HuH-7.5 (cell line): ENCODE measurements at regions not wholly inside any gene's neighbourhood (a gene's known extent, or its start where the extent isn't known, plus 50 kb on each side); places are given as distances from the start of the nearest gene placed in this dataset.

ENCODE experiments used
- DNase-seq: peaks from one replicate; pipeline ENCODE4 v3.0.0; 2011; ENCODE audit warnings: low spot score

GRCh38 chr18:43648002-43648401, 370.7 kb upstream of the SYT4 start:
- DNase-seq, result no peak

- DNase-seq, result no peak
Measured at GRCh38 chr18:43649649-43650357, 372.5 kb upstream of the SYT4 start.

DNA sequence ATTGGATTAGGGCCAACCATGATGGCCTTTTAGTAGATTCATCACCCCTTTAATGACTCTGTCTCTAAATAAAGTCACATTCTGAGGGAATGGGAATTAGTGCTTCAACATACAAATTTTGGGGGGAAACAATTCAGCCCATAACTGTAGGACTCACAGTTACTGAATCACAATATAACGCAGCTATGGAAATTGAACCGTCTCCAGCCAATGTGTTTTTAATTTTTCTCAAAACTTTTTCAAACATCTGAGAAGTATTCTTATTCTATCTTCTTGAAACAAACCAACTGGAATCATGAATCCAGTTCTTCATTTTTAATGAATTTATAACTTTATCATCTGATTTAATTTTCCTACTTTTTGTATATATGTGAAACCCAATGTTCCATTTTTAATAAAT, 373.1 kb upstream of the SYT4 start:
- DNase-seq, result no peak

- no peak for DNase-seq
Measured at GRCh38 chr18:43651057-43651456, 373.8 kb upstream of the SYT4 start.

GRCh38 chr18:43656547-43656946, 379.3 kb upstream of the SYT4 start:
- DNase-seq, result no peak

GRCh38 chr18:43661570-43661969, 384.3 kb upstream of the SYT4 start:
- no peak for DNase-seq

DNA sequence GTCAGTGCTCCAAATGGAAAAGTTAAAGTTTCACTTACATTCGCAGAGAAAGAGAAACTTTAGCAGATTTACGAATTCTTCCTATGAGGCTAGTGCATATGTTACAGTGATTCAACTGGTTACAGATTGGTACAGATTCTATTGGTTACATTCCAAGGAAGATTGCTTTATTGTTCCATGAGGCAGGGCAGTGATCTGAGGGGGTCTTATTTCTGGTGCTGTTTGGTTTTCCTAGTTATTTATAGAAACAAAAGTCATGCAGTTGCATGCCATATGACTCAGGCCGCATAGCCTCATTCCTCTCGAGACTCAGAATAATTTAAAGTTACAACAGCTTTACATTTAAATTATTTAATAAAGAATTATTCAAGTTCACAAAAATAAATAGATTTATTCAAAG, 385.4 kb upstream of the SYT4 start:
- no peak for DNase-seq

- no peak for DNase-seq
Measured at GRCh38 chr18:43663159-43663558, 385.9 kb upstream of the SYT4 start.

DNA sequence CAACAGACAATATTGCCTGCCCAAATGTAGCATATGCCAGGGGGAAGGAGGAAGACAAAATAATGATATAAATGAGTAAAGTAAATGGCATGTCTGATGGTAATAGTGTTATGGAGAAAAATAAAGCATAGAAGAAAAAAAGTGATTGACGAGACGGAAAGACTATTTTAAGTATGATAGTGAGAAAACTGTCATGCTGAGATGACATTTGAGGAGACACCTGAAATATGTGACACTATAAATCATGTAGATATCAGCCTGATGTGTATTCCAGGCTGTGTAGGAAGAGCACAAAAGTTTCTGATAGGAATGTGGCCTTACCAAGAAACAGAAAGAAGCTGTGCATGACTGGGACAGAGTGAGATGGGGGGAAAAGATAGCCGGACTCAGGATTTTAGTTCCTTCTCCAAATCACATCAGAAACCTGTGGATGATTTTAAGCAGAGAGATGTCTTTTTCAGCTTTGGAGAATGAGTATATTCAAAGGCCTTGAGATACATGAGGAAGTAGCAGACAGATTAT, 387.3 kb upstream of the SYT4 start:
- DNase-seq, result no peak

DNA sequence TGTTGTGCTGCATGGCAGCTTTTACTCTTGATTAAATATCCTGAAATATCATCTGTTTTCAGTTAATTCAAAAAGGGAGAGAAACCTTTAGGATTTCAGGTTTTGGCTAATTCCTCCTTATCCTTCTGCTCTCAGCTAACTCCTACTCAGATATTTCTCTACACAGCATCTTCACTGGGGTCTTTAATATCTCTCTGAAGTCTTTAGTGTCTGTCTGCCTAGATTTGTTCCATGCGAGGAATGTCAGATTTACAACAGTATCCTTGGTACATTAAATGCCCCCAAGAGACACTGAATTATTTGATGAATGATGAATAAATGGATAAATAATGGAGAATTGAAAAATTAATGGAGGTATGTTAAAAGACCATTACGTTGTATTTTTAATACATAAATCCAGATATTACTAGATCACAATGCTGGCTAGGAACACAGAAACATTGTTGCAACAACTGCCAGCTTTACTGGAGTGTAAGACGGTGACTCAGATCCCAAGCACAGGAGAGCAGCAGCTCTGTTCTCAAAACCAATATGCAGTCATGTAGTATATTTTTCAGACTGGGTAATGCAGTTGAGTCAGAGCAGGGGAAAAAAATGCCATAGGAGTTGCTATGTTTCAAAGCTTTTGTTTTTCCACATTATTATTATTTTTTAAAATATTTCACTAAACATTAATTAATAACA, 388.0 kb upstream of the SYT4 start:
- DNase-seq, result no peak

DNA sequence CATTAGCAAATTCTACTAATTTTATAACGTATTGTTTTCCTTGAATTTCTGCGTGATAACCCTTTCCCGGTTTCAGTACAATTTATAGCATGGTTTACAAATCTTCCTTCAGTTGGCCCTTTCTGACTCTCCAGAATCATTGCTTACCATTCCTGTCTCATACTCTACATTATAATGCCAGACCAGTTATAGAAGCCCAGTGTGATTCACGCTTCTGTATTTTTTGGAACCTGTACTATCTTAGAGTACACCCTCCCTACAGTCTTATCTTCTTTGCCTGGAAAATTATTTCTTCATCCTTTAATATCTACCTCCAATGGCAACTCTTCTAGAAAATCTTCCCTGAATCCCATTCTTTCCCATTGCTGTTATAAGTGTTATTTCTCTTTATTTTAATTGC, 391.6 kb upstream of the SYT4 start:
- DNase-seq, result no peak

DNA sequence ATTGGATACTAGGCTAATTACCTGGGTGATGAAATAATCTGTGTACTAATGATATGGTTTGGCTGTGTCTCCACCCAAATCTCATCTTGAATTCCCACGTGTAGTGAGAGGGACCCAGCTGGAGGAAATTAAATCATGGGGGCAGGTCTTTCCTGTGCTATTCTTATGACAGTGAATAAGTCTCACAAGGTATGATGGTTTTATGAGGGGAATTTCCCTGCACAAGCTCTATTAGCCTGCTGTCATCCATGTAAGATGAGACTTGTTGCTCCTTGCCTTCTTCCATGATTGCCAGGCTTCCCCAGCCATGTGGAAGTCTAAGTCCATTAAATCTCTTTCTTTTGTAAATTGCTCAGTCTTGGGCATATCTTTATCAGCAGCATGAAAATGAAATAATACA, 394.1 kb upstream of the SYT4 start:
- DNase-seq, result no peak

DNA sequence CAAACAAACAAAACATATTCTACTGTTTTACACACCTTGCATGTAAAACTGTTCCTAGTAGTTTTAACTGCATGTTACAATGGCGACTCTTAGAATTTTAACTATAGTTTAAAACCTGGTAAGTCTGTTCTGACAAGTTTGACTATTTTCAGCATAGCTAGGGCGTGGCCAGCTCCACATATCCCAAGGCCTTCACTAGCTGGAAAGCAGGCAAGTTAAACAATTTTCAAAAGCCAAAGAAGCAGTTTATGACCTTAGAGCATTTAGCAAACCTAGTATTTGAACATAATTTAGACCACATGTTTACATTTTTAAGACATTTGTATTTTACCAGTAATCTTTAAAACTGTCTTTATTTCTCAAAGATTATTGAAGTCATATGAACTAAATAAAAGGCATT, 402.8 kb upstream of the SYT4 start:
- no peak for DNase-seq

DNA sequence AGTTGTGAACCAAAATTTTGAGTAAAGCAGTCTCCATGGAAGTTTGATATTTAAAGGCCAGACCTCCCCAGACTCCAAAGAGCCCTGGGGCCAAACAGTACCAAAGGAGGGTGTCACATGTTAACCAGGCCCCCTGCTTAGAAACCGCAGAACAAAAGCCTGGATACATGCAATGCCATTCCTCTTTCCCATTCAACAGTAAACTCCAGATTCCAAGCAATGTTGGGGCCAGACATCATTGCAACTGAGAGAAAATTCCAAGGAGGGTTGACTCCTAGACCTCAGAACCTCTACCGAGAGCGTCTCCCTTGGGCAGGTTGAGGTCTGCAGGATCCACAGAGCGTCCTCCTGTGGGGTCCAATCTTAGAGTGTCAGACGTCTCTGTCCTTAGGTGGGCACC, 404.4 kb upstream of the SYT4 start:
- DNase-seq, result no peak

DNA sequence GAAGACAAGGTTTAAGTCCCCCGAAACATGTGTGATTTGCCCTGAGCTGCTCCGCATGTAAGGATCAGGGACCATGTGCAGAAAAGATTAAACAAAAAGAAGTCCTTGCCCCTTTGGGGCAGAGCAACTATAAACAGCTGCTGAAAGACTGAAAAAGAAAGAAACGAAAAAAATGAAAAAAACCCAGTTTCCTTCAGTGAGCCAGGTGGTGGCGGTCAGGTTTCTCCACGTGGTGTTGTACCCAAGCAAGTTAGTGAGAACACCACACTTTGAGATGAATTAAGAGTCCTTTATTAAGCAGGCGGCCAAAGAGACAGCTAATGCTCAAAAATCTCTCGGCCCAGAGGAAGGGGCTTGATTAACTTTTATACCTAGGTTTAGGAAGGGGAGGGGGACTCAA, 404.9 kb upstream of the SYT4 start:
- no peak for DNase-seq

- no peak for DNase-seq
Measured at GRCh38 chr18:43686709-43687108, 409.4 kb upstream of the SYT4 start.

DNA sequence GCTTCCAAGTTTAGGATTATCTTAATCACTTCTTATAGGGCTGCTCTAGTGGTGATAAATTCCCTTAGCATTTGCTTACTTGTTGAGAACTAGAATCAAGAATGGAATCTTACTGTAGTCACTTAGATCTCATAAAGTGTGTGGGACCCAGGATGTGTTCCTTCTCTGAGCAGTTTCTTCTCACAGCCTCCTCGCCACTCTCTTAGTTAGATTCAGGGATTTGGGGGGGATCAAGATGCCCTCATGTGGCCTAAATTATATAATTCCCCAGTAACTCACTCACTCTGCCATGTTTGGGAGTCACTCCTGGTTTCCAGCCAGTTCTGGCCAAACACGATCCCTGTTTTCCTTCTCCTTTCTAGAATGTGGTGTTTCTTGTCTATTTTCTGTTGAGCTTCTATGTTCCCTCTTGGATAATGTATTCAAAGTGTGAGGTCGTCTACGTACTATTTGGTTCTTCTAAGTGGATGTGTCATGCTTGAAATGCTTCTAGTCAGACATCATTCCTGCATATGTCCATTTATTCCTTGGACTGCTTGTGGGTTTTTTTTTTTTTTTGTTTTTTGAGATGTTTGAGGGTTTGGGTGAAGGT, 414.9 kb upstream of the SYT4 start:
- no peak for DNase-seq

GRCh38 chr18:43702399-43702798, 425.1 kb upstream of the SYT4 start:
- DNase-seq, result no peak

DNA sequence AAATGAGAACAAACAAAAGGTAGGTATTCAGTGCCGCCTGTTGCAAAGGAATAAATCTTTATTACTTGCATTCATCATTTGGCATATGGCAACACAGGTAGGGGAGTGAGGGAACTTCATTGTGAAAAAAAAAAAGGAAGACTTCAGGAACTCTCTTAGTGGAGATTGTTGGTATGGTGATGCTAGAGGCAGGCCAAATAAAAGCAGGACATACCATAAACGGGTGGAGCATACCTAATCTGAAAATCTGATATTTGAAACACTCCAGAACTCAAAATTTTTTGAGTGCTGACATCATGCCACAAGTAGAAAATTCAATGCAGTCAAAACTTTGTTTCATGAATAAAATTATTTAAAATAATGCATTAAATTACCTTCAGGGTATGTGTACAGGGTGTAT, 425.8 kb upstream of the SYT4 start:
- DNase-seq, result no peak

DNA sequence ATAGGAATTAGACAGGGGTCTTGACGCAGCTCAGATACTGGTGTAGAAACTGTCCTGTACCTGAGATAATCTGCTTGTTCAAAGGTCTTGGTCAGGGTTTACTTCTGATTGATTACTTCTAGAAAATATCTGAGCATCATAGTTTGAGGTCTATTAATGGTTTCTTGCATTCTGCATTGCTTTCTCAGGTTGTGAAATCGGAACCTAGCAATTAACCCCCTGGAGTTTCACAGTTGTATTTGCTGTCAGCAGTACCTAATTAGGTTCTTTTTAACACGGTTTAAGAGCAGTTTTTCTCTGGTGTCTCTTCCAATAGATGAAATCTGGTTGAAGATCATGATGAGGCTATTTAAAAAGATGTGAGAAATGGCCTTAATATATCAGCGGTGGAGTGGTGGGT, 428.6 kb upstream of the SYT4 start:
- no peak for DNase-seq

DNA sequence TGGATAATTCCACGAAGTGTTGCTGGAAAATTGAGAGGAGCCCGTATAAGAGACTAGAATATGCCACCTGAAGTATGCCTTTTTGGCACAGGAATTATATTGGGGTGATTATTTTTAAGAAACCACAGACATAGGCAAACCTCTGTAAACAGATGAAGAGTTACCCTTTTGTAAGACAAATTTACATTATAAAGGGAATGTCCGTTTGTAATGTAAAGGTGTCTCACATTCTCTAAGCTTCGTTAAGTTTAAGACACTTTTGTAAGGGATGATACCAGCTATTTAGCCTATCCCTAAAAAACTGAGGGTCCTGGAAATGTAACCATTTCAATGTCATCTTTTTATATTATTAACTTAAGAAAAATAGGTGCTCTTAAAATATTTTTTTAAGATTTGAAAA, 432.8 kb upstream of the SYT4 start:
- DNase-seq, result no peak

GRCh38 chr18:43714343-43715010, 437.2 kb upstream of the SYT4 start:
- no peak for DNase-seq

DNA sequence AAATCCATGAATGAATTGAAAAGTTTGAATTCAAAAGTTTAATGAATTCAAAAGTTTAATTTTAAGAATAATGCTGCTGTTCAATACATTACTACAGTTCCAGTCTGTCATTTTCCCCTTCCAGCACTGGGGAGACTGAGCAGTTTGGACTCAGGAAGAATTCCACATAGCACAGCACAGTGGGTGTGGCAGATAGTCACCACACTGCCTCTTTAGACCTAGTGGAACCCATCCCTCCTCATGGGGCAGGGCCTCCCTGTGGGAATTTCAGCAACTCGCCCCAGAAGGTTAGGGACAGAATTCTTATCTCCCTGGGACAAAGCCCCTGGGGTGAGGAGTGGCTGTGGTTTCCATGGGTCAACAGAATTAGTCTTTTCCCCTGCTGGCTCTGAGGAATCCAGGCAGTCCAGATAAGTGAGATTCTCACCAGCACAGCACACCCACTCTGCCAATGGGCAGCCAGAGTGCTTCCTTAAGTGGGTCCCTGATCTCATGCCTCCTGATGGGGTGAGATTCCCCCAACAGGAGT, 442.0 kb upstream of the SYT4 start:
- DNase-seq, result no peak
